Stimulated activated CD4-positive, alpha-beta T cell treated with anti-CD3 and anti-CD28 coated beads, Interleukin-1b, Interleukin-23, amount 100 ng/mL, for 24 hours (primary cell): ENCODE measurements at regions not wholly inside any gene's neighbourhood (a gene's known extent, or its start where the extent isn't known, plus 50 kb on each side); places are given as distances from the start of the nearest gene placed in this dataset.
"Not testable (repeated sequence)": the region's sequence is repeated elsewhere in the genome, so short reads cannot be mapped to it uniquely, and the experiment has no call there.

Source experiments
- DNase-seq, 4 experiments: peaks; one replicate each; pipeline ENCODE4 v3.0.0-alpha.2; 2020; ENCODE audit warnings: low read depth in 4 of 4, low spot score in 1 of 4

GRCh38 chr1:82139751-82140468 is 339.2 kb downstream of the ADGRL2 start:
- no peak for DNase-seq

DNA sequence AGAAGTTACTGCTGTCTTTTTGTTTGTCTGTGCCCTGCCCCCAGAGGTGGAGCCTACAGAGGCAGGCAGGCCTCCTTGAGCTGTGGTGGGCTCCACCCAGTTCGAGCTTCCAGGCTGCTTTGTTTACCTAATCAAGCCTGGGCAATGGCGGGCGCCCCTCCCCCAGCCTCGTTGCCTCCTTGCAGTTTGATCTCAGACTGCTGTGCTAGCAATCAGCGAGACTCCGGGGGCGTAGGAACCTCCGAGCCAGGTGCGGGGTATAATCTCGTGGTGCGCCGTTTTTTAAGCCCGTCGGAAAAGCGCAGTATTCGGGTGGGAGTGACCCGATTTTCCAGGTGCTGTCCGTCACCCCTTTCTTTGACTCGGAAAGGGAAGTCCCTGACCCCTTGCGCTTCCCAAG is 335.6 kb downstream of the ADGRL2 start:
- DNase-seq: not testable (repeated sequence)

- no peak for DNase-seq
Measured at GRCh38 chr1:82125866-82126265, 325.1 kb downstream of the ADGRL2 start.

DNA sequence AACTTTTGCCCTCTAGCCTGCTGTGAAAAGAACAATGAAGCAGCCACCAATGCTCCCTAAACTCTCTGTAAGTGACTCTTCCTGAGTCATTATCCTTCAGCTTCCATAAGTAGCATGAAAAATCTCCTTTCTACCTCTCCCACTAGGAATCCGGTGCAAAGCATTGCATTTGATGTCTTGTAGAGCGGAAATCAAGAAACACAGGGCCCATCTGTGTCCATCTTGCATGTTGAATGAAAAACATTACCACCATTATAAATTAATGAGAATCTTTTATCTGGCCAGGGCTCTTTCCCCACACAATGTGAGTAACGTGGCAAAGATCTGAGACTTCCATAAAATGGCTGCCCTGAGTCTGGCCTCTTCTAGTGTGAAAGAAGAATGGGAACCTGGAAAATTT is 324.4 kb downstream of the ADGRL2 start:
- DNase-seq: no peak

- no peak for DNase-seq
Measured at GRCh38 chr1:82121421-82121820, 320.7 kb downstream of the ADGRL2 start.

DNA sequence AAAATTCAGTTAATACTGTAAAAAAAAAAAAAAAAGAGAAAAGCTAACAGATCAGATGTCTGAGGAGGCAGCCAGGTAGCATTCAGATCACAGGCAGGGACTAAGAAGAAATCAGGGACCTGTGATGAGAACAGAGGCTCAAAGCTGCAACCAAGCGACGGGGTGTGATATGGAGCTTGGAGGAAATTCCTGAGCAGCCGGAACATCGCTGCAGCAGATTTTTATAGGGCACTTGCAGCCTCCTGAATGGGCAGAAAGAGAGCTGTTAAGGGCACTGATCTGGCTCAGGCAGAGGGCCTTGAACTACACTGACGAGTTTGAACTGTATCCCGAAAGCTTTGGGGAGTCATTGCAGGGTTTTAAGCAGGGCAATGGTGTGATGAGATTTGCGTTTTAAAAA is 315.4 kb downstream of the ADGRL2 start:
- DNase-seq: no peak

DNA sequence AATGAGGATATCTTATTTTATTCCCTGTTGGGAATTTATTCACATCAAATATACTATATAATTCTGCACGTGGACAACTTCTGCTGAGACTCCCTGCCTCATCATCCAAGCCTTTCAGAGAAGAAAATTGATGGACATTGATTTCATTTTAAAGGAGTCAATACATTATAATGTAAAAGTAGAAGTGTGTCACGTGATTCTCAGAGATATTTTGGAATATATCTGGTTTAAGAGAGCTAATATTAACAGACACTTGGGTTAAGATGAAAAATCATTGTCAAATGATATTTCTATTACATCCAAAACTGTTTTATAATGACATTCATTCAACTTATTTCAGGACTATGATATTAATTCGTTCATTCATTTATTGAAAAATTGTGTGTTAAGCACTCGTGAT is 314.2 kb downstream of the ADGRL2 start:
- no peak for DNase-seq

GRCh38 chr1:82110366-82111254 is 309.9 kb downstream of the ADGRL2 start:
- no peak for DNase-seq

GRCh38 chr1:82108843-82109242 is 308.1 kb downstream of the ADGRL2 start:
- DNase-seq: no peak

DNA sequence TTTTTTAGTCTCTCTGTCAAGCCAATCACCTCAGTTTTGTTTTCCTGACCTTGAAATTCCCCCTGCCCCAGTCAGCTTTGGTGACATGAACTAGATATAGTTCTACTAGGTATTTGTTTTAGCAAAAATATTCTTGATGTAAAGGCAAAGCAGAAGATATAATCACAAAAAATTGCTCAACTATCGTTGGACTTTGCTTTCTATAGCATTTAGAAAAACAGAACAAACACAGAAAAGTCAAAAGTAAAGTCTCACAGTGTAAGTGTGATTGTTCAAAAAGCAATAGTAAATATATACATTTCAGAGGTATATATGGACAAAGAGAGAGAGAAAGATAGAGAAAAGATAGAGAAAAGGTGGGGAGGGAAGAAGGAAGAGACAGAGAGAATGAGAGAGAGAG is 305.9 kb downstream of the ADGRL2 start:
- no peak for DNase-seq

DNA sequence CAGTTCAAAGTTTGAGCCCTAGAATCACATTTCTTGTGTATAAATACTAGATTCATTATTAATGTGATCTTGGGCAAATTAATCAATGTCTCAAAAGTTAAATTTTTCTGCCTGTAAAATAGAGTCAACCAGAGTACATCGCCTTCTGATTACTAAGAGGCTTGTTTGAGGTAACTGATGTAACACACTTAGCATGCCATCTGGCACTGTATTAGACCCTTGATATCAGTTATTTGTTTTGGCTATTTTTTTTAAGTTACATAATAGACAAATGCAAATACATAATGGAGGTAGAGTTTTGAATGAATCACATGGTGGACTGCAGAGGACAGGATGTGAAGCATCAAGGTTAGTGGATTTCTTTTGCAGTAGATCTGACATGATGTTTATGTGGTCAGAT is 298.4 kb downstream of the ADGRL2 start:
- no peak for DNase-seq

DNA sequence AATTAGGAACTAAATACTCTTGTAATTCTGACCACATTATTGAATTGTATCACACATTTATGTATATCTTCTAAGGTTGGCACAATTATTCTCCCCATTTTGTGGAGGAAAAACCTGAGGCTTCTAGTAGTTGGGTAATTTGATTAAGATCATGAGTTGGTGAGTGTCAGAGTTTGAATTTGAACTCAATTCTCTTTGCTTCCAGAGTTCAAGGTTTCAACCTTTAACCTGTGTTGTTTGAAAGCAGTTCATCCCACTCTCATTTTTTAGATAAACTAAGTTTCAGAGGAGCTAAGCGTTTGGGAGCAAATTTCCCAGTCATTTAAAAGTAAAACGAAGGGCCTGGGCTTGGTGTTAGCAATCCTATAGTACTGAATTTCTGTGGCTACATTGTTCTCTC is 293.4 kb downstream of the ADGRL2 start:
- no peak for DNase-seq

DNA sequence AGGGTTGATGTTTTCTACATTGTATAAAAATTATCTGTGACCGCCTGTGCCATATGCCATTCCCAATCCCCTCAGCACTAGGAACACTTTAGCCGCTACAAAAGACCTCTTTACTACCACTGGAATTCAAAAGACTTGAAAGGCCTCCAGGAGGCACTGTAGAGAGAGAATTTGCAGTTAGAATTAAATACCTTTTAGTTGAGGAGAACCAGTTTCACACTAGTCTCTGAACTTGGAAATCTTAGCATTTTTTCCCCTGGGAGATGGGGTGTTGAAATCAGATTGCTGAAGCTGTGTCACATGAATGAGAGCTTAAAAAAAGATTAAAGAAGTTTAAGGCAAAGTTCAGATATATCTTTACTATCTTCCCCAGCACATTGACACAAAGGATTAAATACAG is 291.0 kb downstream of the ADGRL2 start:
- DNase-seq: no peak

DNA sequence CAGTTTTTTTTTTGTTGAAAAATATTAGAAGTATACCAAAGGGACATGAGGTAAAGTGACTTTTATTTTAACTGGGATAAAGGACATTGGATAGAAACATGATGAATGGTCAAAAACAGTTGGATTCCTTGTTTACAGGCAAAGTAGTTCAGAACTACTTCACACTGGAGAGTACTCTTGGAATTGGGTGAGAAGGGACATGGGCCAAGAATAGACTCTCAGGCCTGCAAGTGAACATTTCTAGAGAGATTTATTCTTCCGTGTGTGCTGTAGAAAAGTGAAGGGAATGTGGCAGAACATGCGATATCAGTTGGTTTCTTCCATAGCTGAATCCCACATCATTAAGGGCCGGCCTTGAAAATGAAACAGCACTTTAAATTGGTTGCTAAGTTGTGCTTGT is 290.5 kb downstream of the ADGRL2 start:
- DNase-seq: no peak

- no peak for DNase-seq
Measured at GRCh38 chr1:82090104-82090503, 289.4 kb downstream of the ADGRL2 start.

DNA sequence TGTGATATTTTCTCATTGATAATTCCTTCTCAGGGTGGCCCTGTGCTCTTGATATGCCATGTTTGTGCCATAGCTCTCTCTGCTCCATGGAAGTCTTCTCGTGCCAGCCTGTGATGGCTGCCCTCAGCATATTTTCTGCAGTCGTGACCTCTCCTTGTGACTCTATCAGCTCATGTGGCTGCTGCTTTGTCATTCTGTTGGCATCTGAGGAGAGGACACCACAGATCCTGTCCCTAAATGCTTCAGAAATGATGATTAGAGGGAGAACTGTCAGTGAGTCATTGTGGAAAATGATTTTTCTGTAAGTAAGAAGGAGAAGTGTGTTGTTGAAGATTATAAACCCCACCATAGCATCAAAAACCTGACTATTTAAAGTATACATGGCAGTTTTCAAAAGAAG is 286.0 kb downstream of the ADGRL2 start:
- DNase-seq: no peak

DNA sequence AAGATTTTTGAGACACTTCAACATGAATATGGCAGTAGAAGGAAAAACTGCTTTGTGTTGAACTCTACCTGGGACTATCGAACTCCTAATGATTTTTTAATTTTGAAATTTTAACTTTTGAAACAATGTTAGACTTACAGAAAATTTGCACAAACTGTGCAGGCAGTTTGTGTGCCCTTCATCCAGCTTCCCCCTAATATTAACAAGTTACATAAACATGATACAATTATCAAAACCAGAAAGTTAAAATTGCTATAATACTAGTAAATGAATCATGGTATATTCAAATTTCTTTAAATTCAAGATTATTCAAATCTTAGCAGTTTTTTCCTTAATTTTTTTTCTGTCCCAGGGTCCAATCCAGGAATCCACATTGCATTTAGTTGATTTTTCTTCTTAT is 278.9 kb downstream of the ADGRL2 start:
- DNase-seq: no peak

GRCh38 chr1:82073659-82074058 is 272.9 kb downstream of the ADGRL2 start:
- DNase-seq: no peak

DNA sequence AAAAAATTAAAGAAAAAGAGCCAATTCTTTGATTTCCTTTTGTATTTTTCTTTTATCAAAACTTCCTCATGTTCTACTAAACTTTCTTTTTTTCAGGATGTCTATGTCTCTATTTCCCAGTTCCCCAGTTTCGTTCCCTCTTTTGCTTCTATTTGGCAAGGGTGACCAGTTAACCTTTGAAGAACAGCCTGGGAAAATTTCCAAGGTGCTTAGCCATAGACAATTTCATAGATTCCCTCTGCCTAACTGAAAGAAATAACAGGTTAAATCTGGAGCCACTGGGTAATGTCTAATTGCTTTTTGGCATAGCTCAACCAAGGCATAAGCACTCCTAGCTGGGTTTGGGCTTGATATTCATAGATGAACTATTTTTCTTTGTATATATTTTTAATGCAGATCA is 272.3 kb downstream of the ADGRL2 start:
- no peak for DNase-seq

DNA sequence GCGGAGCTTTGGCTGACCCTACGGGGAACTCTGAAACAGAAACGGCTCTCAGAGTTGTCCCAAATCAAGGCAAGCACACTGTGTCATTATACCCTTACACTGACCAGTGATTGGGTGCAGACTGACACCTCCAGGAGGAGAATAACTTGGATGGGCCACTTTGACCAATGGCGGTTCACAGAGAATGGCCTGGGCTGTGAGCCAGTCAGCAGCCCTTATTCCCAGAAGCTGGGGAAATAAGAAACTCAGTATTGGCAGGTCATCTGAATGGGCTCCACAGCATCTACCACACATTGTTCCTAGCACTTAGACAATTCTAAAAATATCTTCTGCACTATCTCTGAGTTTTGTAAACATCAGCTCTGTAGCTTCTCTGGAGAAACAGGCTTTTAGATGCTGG is 265.2 kb downstream of the ADGRL2 start:
- no peak for DNase-seq

- no peak for DNase-seq
Measured at GRCh38 chr1:82064691-82065090, 264.0 kb downstream of the ADGRL2 start.

GRCh38 chr1:82062206-82062605 is 261.5 kb downstream of the ADGRL2 start:
- DNase-seq: no peak

- no peak for DNase-seq
Measured at GRCh38 chr1:82059959-82060358, 259.2 kb downstream of the ADGRL2 start.
